GM12864 (cell line): ENCODE measurements at regions not wholly inside any gene's neighbourhood (a gene's known extent, or its start where the extent isn't known, plus 50 kb on each side); places are given as distances from the start of the nearest gene placed in this dataset.

Experiments used
- DNase-seq: peaks from one replicate; pipeline ENCODE4 v3.0.0-alpha.2; 2011; ENCODE audit warnings: low read depth
- H3K4me3 ChIP-seq: 2 replicates; pipeline ENCODE4 v1.5.1; 2011; ENCODE audit warnings: mild to moderate bottlenecking, low read depth, low read length, control low read depth
- CTCF ChIP-seq: IDR thresholded peaks from 2 replicates; pipeline ENCODE4 v1.5.1; 2011; ENCODE audit warnings: low read depth, mild to moderate bottlenecking, moderate library complexity, low read length, control low read depth, inconsistent platforms; ENCODE audit errors: missing control alignments

GRCh38 chr6:78580923-78581322, 286.4 kb upstream of the IRAK1BP1 start:
- no peak for DNase-seq
- TF ChIP-seq CTCF = no peak
- H3K4me3 ChIP-seq = no peak overlapping the region

GRCh38 chr6:78583079-78583478, 284.3 kb upstream of the IRAK1BP1 start:
- TF ChIP-seq CTCF = no peak
- DNase-seq = no peak
- H3K4me3 ChIP-seq = no peak overlapping the region

GRCh38 chr6:78589436-78589835, 277.9 kb upstream of the IRAK1BP1 start:
- TF ChIP-seq CTCF = no peak
- no peak overlapping the region for H3K4me3 ChIP-seq
- DNase-seq = no peak

GRCh38 chr6:78593898-78594667, 273.3 kb upstream of the IRAK1BP1 start:
- DNase-seq = no peak
- no peak for TF ChIP-seq CTCF
- H3K4me3 ChIP-seq = no peak overlapping the region

- no peak for TF ChIP-seq CTCF
- H3K4me3 ChIP-seq = no peak overlapping the region
- DNase-seq = no peak
Observed at GRCh38 chr6:78594668-78595066, 272.7 kb upstream of the IRAK1BP1 start.

GRCh38 chr6:78597966-78598365, 269.4 kb upstream of the IRAK1BP1 start:
- TF ChIP-seq CTCF = no peak
- no peak for DNase-seq
- no peak overlapping the region for H3K4me3 ChIP-seq

- DNase-seq = no peak
- no peak for TF ChIP-seq CTCF
- no peak overlapping the region for H3K4me3 ChIP-seq
Observed at GRCh38 chr6:78598966-78599365, 268.4 kb upstream of the IRAK1BP1 start.
